H1 (cell line): ENCODE measurements at regions not wholly inside any gene's neighbourhood (a gene's known extent, or its start where the extent isn't known, plus 50 kb on each side); places are given as distances from the start of the nearest gene placed in this dataset.

Experiments used
- ASH2L ChIP-seq: fragments of 200-600, 300-600 bp; sonication (generic); IDR thresholded peaks from one replicate; pipeline ENCODE4 v1.7.1; 2017; ENCODE audit warnings: low read length
- BRCA1 ChIP-seq: IDR thresholded peaks from 2 replicates; pipeline ENCODE4 v1.6.1; 2012; ENCODE audit warnings: low read depth, low read length, improper control_type of control experiment
- TF ChIP-seq, protein P1 (sequence below), 3 experiments: IDR thresholded peaks; 1 replicate in 2 of 3; 2 replicates in 1 of 3; pipeline versions ENCODE4 v1.5.1 to v1.6.1; 2011; ENCODE audit warnings: low read length in 3 of 3, mild to moderate bottlenecking in 3 of 3, inconsistent platforms in 2 of 3, low read depth in 1 of 3, moderate library complexity in 1 of 3; ENCODE audit not compliant: insufficient read depth in 1 of 3; ENCODE audit errors: control extremely low read depth in 1 of 3

DNA sequence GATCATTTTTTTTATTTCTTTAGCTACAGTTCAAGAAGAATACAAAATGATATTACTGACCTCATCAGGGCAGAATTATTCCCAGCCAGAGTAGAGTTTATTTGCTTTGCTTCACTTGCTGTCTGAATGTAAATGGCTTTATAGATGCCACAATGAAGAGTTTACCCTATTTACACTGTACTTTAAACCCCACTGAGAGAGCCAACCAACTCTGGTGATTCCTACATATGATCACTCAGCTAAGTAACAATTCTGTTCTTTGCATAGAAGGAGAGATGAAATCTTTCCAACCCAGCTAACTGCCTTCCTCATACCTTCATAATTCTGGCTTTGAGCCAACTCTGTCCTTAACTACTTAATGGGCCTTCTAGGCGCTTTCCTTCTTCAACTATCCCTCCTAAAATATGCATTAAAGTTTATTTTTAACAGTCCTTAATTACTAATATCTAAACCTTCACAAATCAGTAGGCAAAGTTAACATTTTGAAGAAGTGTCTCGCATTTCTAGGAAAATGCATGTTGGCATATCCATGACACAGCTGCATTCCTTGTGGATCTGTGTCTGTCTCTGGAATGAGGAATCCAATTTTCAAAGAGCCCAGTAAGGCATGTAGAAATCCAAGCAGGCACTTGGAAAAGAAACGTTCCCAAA is 284.8 kb upstream of the GRAMD2B start (continued):
- TF ChIP-seq, protein P1, sequence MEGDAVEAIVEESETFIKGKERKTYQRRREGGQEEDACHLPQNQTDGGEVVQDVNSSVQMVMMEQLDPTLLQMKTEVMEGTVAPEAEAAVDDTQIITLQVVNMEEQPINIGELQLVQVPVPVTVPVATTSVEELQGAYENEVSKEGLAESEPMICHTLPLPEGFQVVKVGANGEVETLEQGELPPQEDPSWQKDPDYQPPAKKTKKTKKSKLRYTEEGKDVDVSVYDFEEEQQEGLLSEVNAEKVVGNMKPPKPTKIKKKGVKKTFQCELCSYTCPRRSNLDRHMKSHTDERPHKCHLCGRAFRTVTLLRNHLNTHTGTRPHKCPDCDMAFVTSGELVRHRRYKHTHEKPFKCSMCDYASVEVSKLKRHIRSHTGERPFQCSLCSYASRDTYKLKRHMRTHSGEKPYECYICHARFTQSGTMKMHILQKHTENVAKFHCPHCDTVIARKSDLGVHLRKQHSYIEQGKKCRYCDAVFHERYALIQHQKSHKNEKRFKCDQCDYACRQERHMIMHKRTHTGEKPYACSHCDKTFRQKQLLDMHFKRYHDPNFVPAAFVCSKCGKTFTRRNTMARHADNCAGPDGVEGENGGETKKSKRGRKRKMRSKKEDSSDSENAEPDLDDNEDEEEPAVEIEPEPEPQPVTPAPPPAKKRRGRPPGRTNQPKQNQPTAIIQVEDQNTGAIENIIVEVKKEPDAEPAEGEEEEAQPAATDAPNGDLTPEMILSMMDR (IDR thresholded peaks at IDR 0.05; ENCODE audit: control extremely low read depth in 1 of 3, insufficient read depth in 1 of 3, low read depth in 1 of 3, low read length in 3 of 3) = no peak
- TF ChIP-seq ASH2L (no peak), BRCA1 (no peak)
- TF ChIP-seq, all 59 proteins: peak for 0
